Skeletal muscle satellite cell (primary cell): ENCODE measurements at regions not wholly inside any gene's neighbourhood (a gene's known extent, or its start where the extent isn't known, plus 50 kb on each side); places are given as distances from the start of the nearest gene placed in this dataset.

Source experiments
- H3K27me3 ChIP-seq: 2 replicates; pipeline ENCODE4 v1.7.0; 2013; ENCODE audit warnings: low read length; ENCODE audit not compliant: control insufficient read depth, insufficient read depth
- H3K36me3 ChIP-seq: 2 replicates; pipeline ENCODE4 v1.7.0; 2013; ENCODE audit warnings: mild to moderate bottlenecking, control low read depth, low read length; ENCODE audit not compliant: insufficient read depth
- H3K4me1 ChIP-seq: 2 replicates; pipeline ENCODE4 v1.7.0; 2013; ENCODE audit warnings: low read length; ENCODE audit not compliant: control insufficient read depth, insufficient read depth
- H3K4me2 ChIP-seq: 2 replicates; pipeline ENCODE4 v1.7.0; 2013; ENCODE audit warnings: mild to moderate bottlenecking, low read length
- H3K4me3 ChIP-seq: 2 replicates; pipeline ENCODE4 v1.7.0; 2013; ENCODE audit warnings: low read length
- H3K9ac ChIP-seq: 2 replicates; pipeline ENCODE4 v1.7.0; 2013; ENCODE audit warnings: mild to moderate bottlenecking, low read depth, low read length, moderate library complexity
- H3K9me3 ChIP-seq: replicated peaks from 2 replicates; pipeline ENCODE4 v1.7.0; 2013; ENCODE audit warnings: mild to moderate bottlenecking, control low read depth, low read length

GRCh38 chr2:234858790-234859329 lies 93.0 kb upstream of the SH3BP4 start:
- peaks cover 8% of the 10 kb centered on the region for H3K4me1 ChIP-seq

GRCh38 chr2:234858145-234858544 lies 93.7 kb upstream of the SH3BP4 start:
- Histone ChIP-seq H3K4me1 (peaks cover 1% of the 10 kb centered on the region), H3K4me3 (no peak overlapping the region), H3K36me3 (no peaks in the 10 kb centered on the region), H3K4me2 (no peak overlapping the region), H3K27me3 (peaks cover under 1% of the 10 kb centered on the region), H3K9me3 (no peaks in the 10 kb centered on the region), H3K9ac (no peak overlapping the region)

More at GRCh38 chr2:234858790-234859329, 93.0 kb upstream of the SH3BP4 start:
- no peaks in the 10 kb centered on the region for H3K36me3 ChIP-seq
- H3K9me3 ChIP-seq, result no peaks in the 10 kb centered on the region
- no peak overlapping the region for H3K9ac ChIP-seq
- no peak overlapping the region for H3K4me3 ChIP-seq
- H3K4me2 ChIP-seq, result no peak overlapping the region
- H3K27me3 ChIP-seq, result no peaks in the 10 kb centered on the region

GRCh38 chr2:234853729-234854128 lies 98.1 kb upstream of the SH3BP4 start:
- H3K4me1 ChIP-seq, result no peaks in the 10 kb centered on the region

GRCh38 chr2:234852941-234853340 lies 98.9 kb upstream of the SH3BP4 start:
- no peak overlapping the region for H3K9ac ChIP-seq
- peaks cover 3% of the 10 kb centered on the region for H3K27me3 ChIP-seq
- H3K4me1 ChIP-seq, result no peaks in the 10 kb centered on the region
- no peaks in the 10 kb centered on the region for H3K36me3 ChIP-seq
- H3K4me3 ChIP-seq, result no peak overlapping the region
- H3K4me2 ChIP-seq, result no peak overlapping the region
- H3K9me3 ChIP-seq, result no peaks in the 10 kb centered on the region

More at GRCh38 chr2:234853729-234854128, 98.1 kb upstream of the SH3BP4 start:
- Histone ChIP-seq H3K9ac (no peak overlapping the region), H3K9me3 (no peaks in the 10 kb centered on the region), H3K4me3 (no peak overlapping the region), H3K36me3 (no peaks in the 10 kb centered on the region), H3K4me2 (no peak overlapping the region), H3K27me3 (peaks cover 3% of the 10 kb centered on the region)

GRCh38 chr2:234852035-234852434 lies 99.8 kb upstream of the SH3BP4 start:
- Histone ChIP-seq H3K36me3 (no peaks in the 10 kb centered on the region), H3K27me3 (peaks cover 3% of the 10 kb centered on the region), H3K4me1 (no peaks in the 10 kb centered on the region), H3K4me3 (no peak overlapping the region), H3K9ac (no peak overlapping the region), H3K4me2 (no peak overlapping the region), H3K9me3 (no peaks in the 10 kb centered on the region)

GRCh38 chr2:234851451-234851850 lies 100.4 kb upstream of the SH3BP4 start:
- peaks cover 3% of the 10 kb centered on the region for H3K27me3 ChIP-seq
- H3K4me1 ChIP-seq, result no peaks in the 10 kb centered on the region
- no peak overlapping the region for H3K9ac ChIP-seq
- H3K4me2 ChIP-seq, result no peak overlapping the region
- no peak overlapping the region for H3K4me3 ChIP-seq
- no peaks in the 10 kb centered on the region for H3K36me3 ChIP-seq
- H3K9me3 ChIP-seq, result no peaks in the 10 kb centered on the region

GRCh38 chr2:234850818-234851217 lies 101.0 kb upstream of the SH3BP4 start:
- Histone ChIP-seq H3K9me3 (no peaks in the 10 kb centered on the region), H3K36me3 (no peaks in the 10 kb centered on the region), H3K4me2 (no peak overlapping the region), H3K4me3 (no peak overlapping the region), H3K27me3 (peaks cover 3% of the 10 kb centered on the region), H3K9ac (no peak overlapping the region), H3K4me1 (no peaks in the 10 kb centered on the region)

- no peak overlapping the region for H3K4me3 ChIP-seq
- peaks cover 3% of the 10 kb centered on the region for H3K27me3 ChIP-seq
- H3K36me3 ChIP-seq, result no peaks in the 10 kb centered on the region
- H3K4me2 ChIP-seq, result no peak overlapping the region
- no peaks in the 10 kb centered on the region for H3K4me1 ChIP-seq
- H3K9ac ChIP-seq, result no peak overlapping the region
- no peaks in the 10 kb centered on the region for H3K9me3 ChIP-seq
These were observed 102.1 kb upstream of the SH3BP4 start for GRCh38 chr2:234849678-234850077.

- Histone ChIP-seq H3K9ac (no peak overlapping the region), H3K36me3 (no peaks in the 10 kb centered on the region), H3K9me3 (no peaks in the 10 kb centered on the region), H3K4me1 (no peaks in the 10 kb centered on the region), H3K4me3 (no peak overlapping the region), H3K27me3 (peaks cover 3% of the 10 kb centered on the region), H3K4me2 (no peak overlapping the region)
These were observed 103.2 kb upstream of the SH3BP4 start for GRCh38 chr2:234848578-234848977.

GRCh38 chr2:234847639-234848038 lies 104.2 kb upstream of the SH3BP4 start:
- H3K4me1 ChIP-seq, result no peaks in the 10 kb centered on the region
- no peak overlapping the region for H3K9ac ChIP-seq
- H3K36me3 ChIP-seq, result no peaks in the 10 kb centered on the region
- no peaks in the 10 kb centered on the region for H3K9me3 ChIP-seq
- H3K27me3 ChIP-seq, result no peaks in the 10 kb centered on the region
- H3K4me3 ChIP-seq, result no peak overlapping the region
- no peak overlapping the region for H3K4me2 ChIP-seq

GRCh38 chr2:234847364-234847635 lies 104.5 kb upstream of the SH3BP4 start:
- H3K27me3 ChIP-seq, result no peaks in the 10 kb centered on the region
- no peaks in the 10 kb centered on the region for H3K4me1 ChIP-seq
- H3K36me3 ChIP-seq, result no peaks in the 10 kb centered on the region
- H3K9me3 ChIP-seq, result no peaks in the 10 kb centered on the region
- H3K9ac ChIP-seq, result no peak overlapping the region
- H3K4me3 ChIP-seq, result no peak overlapping the region
- no peak overlapping the region for H3K4me2 ChIP-seq

GRCh38 chr2:234846599-234847363 lies 105.0 kb upstream of the SH3BP4 start:
- Histone ChIP-seq H3K27me3 (no peaks in the 10 kb centered on the region), H3K36me3 (no peaks in the 10 kb centered on the region), H3K4me1 (peaks cover under 1% of the 10 kb centered on the region), H3K9ac (no peak overlapping the region), H3K4me3 (no peak overlapping the region), H3K9me3 (no peaks in the 10 kb centered on the region), H3K4me2 (no peak overlapping the region)
